ENCODE measurements at regions not wholly inside any gene's neighbourhood (a gene's known extent, or its start where the extent isn't known, plus 50 kb on each side); places are given as distances from the start of the nearest gene placed in this dataset.

- Histone ChIP-seq H3K4me3 (ENCODE audit: low read depth, low read length) (no peak overlapping the region), H3K9me3 (ENCODE audit: control insufficient read depth, insufficient read depth, low read length) (no peaks in the 10 kb centered on the region), H3K27me3 (ENCODE audit: control insufficient read depth, insufficient read depth, low read length) (no peaks in the 10 kb centered on the region), H3K27ac (ENCODE audit: low read depth, low read length) (no peak overlapping the region)
- TF ChIP-seq CTCF (IDR thresholded peaks at IDR 0.05; ENCODE audit: low read depth, low read length) = no peak
- no peak for DNase-seq (ENCODE audit: low read depth, low spot score)
- ChIA-PET POLR2A (no interaction called here), CTCF (no interaction called here)
These were observed 212.2 kb downstream of the PPP1R2C start for GRCh38 chrX:42565739-42566138.

DNA sequence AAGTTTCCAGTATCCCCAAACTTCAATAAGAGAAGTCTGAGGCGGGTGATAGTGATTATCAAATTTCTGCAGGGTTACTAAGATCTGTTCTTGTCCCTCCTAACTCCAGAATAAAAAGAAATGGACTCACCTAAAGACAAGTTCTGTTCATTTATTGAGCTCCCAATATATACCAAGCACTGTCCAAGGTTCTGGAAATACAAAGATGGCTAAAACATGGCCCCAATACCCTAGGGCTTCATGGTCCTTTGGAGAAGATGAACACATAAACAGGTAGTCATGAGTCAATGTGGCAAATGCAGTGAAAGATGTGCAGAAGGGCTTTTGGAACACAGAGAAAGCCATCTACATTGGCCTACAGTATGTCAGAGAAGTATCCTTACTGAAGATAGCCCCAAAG is 231.2 kb downstream of the PPP1R2C start:
- no peaks in the 10 kb centered on the region for H3K27me3 ChIP-seq (ENCODE audit: control insufficient read depth, insufficient read depth, low read length)
- no peaks in the 10 kb centered on the region for H3K9me3 ChIP-seq (ENCODE audit: control insufficient read depth, insufficient read depth, low read length)
- no peak overlapping the region for H3K4me3 ChIP-seq (ENCODE audit: low read depth, low read length)
- no peak for DNase-seq (ENCODE audit: low read depth, low spot score)
- no peak overlapping the region for H3K27ac ChIP-seq (ENCODE audit: low read depth, low read length)
- CTCF ChIA-PET = no interaction called here
- POLR2A ChIA-PET = no interaction called here
- no peak for TF ChIP-seq CTCF (IDR thresholded peaks at IDR 0.05; ENCODE audit: low read depth, low read length)

GRCh38 chrX:42544883-42545282 is 233.1 kb downstream of the PPP1R2C start:
- POLR2A ChIA-PET = no interaction called here

DNA sequence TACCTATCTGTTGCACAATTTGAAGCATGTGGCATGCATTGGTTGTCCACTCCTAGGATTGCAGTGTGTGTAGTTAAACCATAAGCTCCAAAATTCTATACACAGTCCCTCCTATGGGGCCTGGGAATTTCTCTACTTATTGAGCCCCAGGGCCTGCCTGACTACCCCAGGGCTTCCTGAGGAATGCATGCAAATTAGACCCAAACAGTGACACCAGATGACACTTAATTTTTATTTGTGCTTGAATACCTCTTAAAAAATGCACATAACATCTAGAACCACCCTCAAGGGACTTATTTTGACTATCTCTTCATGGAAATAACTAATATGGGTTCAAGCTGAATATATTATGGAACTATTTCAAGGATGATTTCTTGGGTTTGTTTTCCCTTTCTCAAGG is 236.4 kb downstream of the PPP1R2C start:
- no peak for TF ChIP-seq CTCF (IDR thresholded peaks at IDR 0.05; ENCODE audit: low read depth, low read length)
- CTCF ChIA-PET = no interaction called here
- Histone ChIP-seq H3K9me3 (ENCODE audit: control insufficient read depth, insufficient read depth, low read length) (no peaks in the 10 kb centered on the region), H3K4me3 (ENCODE audit: low read depth, low read length) (no peak overlapping the region), H3K27me3 (ENCODE audit: control insufficient read depth, insufficient read depth, low read length) (no peaks in the 10 kb centered on the region), H3K27ac (ENCODE audit: low read depth, low read length) (no peak overlapping the region)
- POLR2A ChIA-PET = no interaction called here
- DNase-seq (ENCODE audit: low read depth, low spot score) = no peak

More at GRCh38 chrX:42544883-42545282, 233.1 kb downstream of the PPP1R2C start:
- no peaks in the 10 kb centered on the region for H3K27me3 ChIP-seq (ENCODE audit: control insufficient read depth, insufficient read depth, low read length)
- H3K9me3 ChIP-seq (ENCODE audit: control insufficient read depth, insufficient read depth, low read length) = no peaks in the 10 kb centered on the region
- no peak overlapping the region for H3K27ac ChIP-seq (ENCODE audit: low read depth, low read length)
- no peak for TF ChIP-seq CTCF (IDR thresholded peaks at IDR 0.05; ENCODE audit: low read depth, low read length)
- H3K4me3 ChIP-seq (ENCODE audit: low read depth, low read length) = no peak overlapping the region
- no peak for DNase-seq (ENCODE audit: low read depth, low spot score)
- CTCF ChIA-PET = no interaction called here

GRCh38 chrX:42540146-42540545 is 237.8 kb downstream of the PPP1R2C start:
- ChIA-PET CTCF (no interaction called here), POLR2A (no interaction called here)
- Histone ChIP-seq H3K27me3 (ENCODE audit: control insufficient read depth, insufficient read depth, low read length) (no peaks in the 10 kb centered on the region), H3K27ac (ENCODE audit: low read depth, low read length) (no peak overlapping the region), H3K4me3 (ENCODE audit: low read depth, low read length) (no peak overlapping the region), H3K9me3 (ENCODE audit: control insufficient read depth, insufficient read depth, low read length) (no peaks in the 10 kb centered on the region)
- DNase-seq (ENCODE audit: low read depth, low spot score) = no peak
- TF ChIP-seq CTCF (IDR thresholded peaks at IDR 0.05; ENCODE audit: low read depth, low read length) = no peak

All from AG04450 (cell line).